Endodermal cell (in vitro differentiated cells): ENCODE measurements at regions not wholly inside any gene's neighbourhood (a gene's known extent, or its start where the extent isn't known, plus 50 kb on each side); places are given as distances from the start of the nearest gene placed in this dataset.
"Not testable (repeated sequence)": the region's sequence is repeated elsewhere in the genome, so short reads cannot be mapped to it uniquely, and the experiment has no call there.

Source experiments
- DNase-seq: peaks from one replicate; pipeline ENCODE4 v3.0.0-alpha.2; 2017
- H3K27ac ChIP-seq: 2 replicates; pipeline ENCODE4 v1.5.1; 2013; ENCODE audit warnings: mild to moderate bottlenecking, low read depth, low read length, moderate library complexity
- H3K27me3 ChIP-seq: 2 replicates; pipeline ENCODE4 v1.6.1; 2013; ENCODE audit warnings: mild to moderate bottlenecking, low read length, moderate library complexity; ENCODE audit not compliant: insufficient read depth, control insufficient read depth, poor library complexity, severe bottlenecking
- H3K36me3 ChIP-seq: 2 replicates; pipeline ENCODE4 v1.7.0; 2013; ENCODE audit warnings: mild to moderate bottlenecking, low read length, moderate library complexity; ENCODE audit not compliant: control insufficient read depth, insufficient read depth
- H3K4me1 ChIP-seq: one replicate; pipeline ENCODE4 v1.7.0; 2013; ENCODE audit warnings: low read length; ENCODE audit not compliant: control insufficient read depth, insufficient read depth
- H3K4me3 ChIP-seq: 2 replicates; pipeline ENCODE4 v1.5.1; 2013; ENCODE audit warnings: mild to moderate bottlenecking, low read length, moderate library complexity
- H3K9ac ChIP-seq: 2 replicates; pipeline ENCODE4 v1.6.1; 2013; ENCODE audit warnings: mild to moderate bottlenecking, low read length, moderate library complexity; ENCODE audit not compliant: poor library complexity, severe bottlenecking; ENCODE audit errors: extremely low read depth
- H3K9me3 ChIP-seq: 2 replicates; pipeline ENCODE4 v1.6.1; 2013; ENCODE audit warnings: mild to moderate bottlenecking, low read length, moderate library complexity; ENCODE audit not compliant: control insufficient read depth
- H3K27ac Mint-ChIP-seq: 2 replicates; pipeline ENCODE4 v1.8.0; 2020; ENCODE audit warnings: mixed read lengths
- H3K27me3 Mint-ChIP-seq: 2 replicates; pipeline ENCODE4 v1.8.0; 2021; ENCODE audit warnings: mild to moderate bottlenecking, mixed read lengths; ENCODE audit not compliant: insufficient read depth
- H3K36me3 Mint-ChIP-seq: 2 replicates; pipeline ENCODE4 v1.8.0; 2020; ENCODE audit warnings: low read depth, mixed read lengths
- H3K4me1 Mint-ChIP-seq: 2 replicates; pipeline ENCODE4 v1.8.0; 2020; ENCODE audit warnings: mixed read lengths
- H3K4me3 Mint-ChIP-seq: 2 replicates; pipeline ENCODE4 v1.8.0; 2020; ENCODE audit warnings: mild to moderate bottlenecking, moderate library complexity, mixed read lengths
- H3K9me3 Mint-ChIP-seq: 2 replicates; pipeline ENCODE4 v1.8.0; 2020; ENCODE audit warnings: mild to moderate bottlenecking, mixed read lengths
- WGBS, 2 experiments: methylation state at CpG; one replicate each; pipeline versions ENCODE4 v1.1.5 to v1.1.7; 2013; ENCODE audit warnings: missing lambda C conversion rate in 2 of 2, mixed read lengths in 1 of 2; ENCODE audit not compliant: insufficient coverage in 1 of 2, insufficient read length in 1 of 2; 5-methylcytosine and 5-hydroxymethylcytosine counted together
- TF ChIP-seq, protein P1 (sequence below): fragments of 200-600 bp; sonication (generic); conservative IDR thresholded peaks from 2 replicates; pipeline ENCODE4 v1.5.0; 2021; ENCODE audit warnings: antibody characterized with exemption, mild to moderate bottlenecking

DNA sequence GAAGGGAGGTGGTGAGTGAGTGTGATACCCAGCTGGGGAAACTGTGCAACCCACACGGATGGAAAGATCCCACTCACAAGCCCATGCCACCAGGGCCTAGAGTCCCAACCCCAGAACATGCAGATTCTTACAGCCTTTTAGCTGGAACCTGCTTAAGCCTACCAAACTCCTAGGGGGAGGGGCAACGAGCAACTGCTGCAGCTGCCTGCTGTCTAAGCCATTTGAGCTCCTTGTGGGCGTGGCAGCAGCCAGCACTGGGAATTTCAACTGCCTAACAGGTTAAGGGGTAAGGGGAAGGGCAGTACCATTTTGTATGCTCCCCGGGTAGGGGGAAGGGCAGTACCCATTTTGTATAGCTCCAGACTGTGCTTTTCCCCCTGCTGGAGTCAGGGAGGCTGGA is 673.2 kb upstream of the BCHE start:
- peaks cover 1% of the 10 kb centered on the region for H3K27me3 Mint-ChIP-seq
- no peak overlapping the region for H3K4me3 Mint-ChIP-seq
- peak; percentile 75 for DNase-seq
- WGBS, 2 experiments, result 75 to 79% methylated on average over 3 to 4 of the region's 4 CpGs
- H3K9ac ChIP-seq, result no peak overlapping the region
- H3K27ac Mint-ChIP-seq, result no peak overlapping the region
- peaks cover 3% of the 10 kb centered on the region for H3K36me3 Mint-ChIP-seq
- H3K9me3 ChIP-seq, result peaks cover 14% of the 10 kb centered on the region
- H3K4me1 ChIP-seq, result no peaks in the 10 kb centered on the region
- H3K27ac ChIP-seq, result no peak overlapping the region
- H3K4me3 ChIP-seq, result no peak overlapping the region
- peaks cover 31% of the 10 kb centered on the region for H3K9me3 Mint-ChIP-seq
- no peaks in the 10 kb centered on the region for H3K36me3 ChIP-seq
- H3K27me3 ChIP-seq, result no peaks in the 10 kb centered on the region
- peaks cover 2% of the 10 kb centered on the region for H3K4me1 Mint-ChIP-seq
- TF ChIP-seq, protein P1, sequence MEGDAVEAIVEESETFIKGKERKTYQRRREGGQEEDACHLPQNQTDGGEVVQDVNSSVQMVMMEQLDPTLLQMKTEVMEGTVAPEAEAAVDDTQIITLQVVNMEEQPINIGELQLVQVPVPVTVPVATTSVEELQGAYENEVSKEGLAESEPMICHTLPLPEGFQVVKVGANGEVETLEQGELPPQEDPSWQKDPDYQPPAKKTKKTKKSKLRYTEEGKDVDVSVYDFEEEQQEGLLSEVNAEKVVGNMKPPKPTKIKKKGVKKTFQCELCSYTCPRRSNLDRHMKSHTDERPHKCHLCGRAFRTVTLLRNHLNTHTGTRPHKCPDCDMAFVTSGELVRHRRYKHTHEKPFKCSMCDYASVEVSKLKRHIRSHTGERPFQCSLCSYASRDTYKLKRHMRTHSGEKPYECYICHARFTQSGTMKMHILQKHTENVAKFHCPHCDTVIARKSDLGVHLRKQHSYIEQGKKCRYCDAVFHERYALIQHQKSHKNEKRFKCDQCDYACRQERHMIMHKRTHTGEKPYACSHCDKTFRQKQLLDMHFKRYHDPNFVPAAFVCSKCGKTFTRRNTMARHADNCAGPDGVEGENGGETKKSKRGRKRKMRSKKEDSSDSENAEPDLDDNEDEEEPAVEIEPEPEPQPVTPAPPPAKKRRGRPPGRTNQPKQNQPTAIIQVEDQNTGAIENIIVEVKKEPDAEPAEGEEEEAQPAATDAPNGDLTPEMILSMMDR, result no peak

DNA sequence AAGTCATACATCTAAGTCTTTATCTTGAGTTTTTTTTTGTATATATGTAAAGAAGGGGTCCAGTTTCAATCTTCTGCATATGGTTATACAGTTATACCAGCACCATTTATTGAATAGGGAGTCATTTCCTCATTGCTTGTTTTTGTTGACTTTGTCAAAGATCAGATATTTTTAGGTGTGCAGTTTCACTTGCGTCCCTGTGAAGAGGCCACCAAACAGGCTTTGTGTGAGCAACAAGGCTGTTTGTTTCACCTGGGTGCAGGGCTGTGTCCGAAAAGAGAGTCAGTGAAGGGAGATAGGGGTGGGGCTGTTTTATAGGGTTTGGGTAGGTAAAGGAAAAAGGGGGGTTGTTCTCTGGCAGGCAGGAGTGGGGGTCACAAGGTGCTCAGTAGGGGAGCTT is 663.2 kb upstream of the BCHE start:
- not testable (repeated sequence) for H3K27ac ChIP-seq, H3K27me3 ChIP-seq, H3K36me3 Mint-ChIP-seq, H3K27ac Mint-ChIP-seq, H3K9ac ChIP-seq, H3K9me3 ChIP-seq, H3K4me3 Mint-ChIP-seq, DNase-seq, H3K4me3 ChIP-seq, H3K36me3 ChIP-seq, H3K4me1 ChIP-seq, H3K27me3 Mint-ChIP-seq
- peaks cover 26% of the 10 kb centered on the region for H3K4me1 Mint-ChIP-seq
- H3K9me3 Mint-ChIP-seq, result peaks cover 22% of the 10 kb centered on the region
- WGBS, 2 experiments, result 95% methylated on average over 2 of the region's 2 CpGs; no CpG with 5 or more reads in 1 of the 2 experiments

DNA sequence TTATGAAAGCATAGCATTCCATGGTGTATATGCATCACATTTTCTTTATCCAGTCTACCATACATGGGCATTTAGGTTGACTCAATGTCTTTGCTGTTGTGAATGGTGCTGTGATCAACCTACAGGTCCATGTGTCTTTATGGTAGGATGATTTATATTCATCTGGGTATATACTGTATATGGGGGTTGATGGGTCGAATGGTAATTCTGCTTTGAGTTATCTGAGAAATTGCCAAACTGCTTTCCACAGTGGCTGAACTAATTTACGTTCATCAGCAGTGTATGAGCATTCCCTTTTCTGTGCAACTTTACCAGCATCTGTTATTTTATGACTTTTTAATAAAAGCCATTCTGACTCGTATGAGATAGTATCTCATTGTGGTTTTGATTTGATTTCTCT is 662.4 kb upstream of the BCHE start:
- WGBS, 2 experiments, result 92 to 100% methylated on average over 3 of the region's 3 CpGs
- Histone ChIP-seq H3K9ac (no peak overlapping the region), H3K27me3 (no peaks in the 10 kb centered on the region), H3K4me3 (no peak overlapping the region), H3K36me3 (no peaks in the 10 kb centered on the region), H3K27ac (no peak overlapping the region), H3K9me3 (no peaks in the 10 kb centered on the region), H3K4me1 (no peaks in the 10 kb centered on the region)
- Mint-ChIP-seq H3K9me3 (peaks cover 14% of the 10 kb centered on the region), H3K4me1 (peaks cover 26% of the 10 kb centered on the region), H3K27ac (no peak overlapping the region), H3K4me3 (no peak overlapping the region), H3K27me3 (no peaks in the 10 kb centered on the region), H3K36me3 (peaks cover 2% of the 10 kb centered on the region)
- TF ChIP-seq, protein P1, result no peak
- DNase-seq, result no peak

DNA sequence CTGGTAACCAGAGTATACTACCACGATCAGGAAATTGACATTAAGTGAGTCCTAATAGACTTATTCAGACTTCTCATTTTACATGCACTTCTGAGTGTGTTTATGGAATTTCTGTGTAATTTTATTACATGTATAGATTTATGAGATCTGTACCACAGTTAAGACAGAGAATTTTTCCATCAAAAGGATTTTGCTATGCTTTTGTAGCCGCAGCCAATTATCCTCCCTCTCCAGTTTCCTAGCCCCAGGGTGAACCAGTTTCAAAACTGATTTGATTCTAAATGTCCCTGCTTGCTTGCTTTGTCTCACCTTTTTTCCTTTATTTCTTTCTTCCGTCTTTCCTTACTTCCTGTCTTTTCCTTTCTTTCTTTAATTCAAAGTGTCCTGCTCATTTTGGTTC is 661.2 kb upstream of the BCHE start:
- Mint-ChIP-seq H3K9me3 (peaks cover 2% of the 10 kb centered on the region), H3K4me1 (peaks cover 24% of the 10 kb centered on the region), H3K36me3 (no peaks in the 10 kb centered on the region), H3K27ac (no peak overlapping the region), H3K4me3 (no peak overlapping the region), H3K27me3 (no peaks in the 10 kb centered on the region)
- no peaks in the 10 kb centered on the region for H3K36me3 ChIP-seq
- DNase-seq, result no peak
- H3K4me3 ChIP-seq, result no peak overlapping the region
- TF ChIP-seq, protein P1, result no peak
- peak overlapping the region; percentile 38 for H3K27ac ChIP-seq
- H3K9me3 ChIP-seq, result no peaks in the 10 kb centered on the region
- H3K4me1 ChIP-seq, result no peaks in the 10 kb centered on the region
- 60 to 83% methylated on average over 2 to 3 of the region's 3 CpGs for WGBS, 2 experiments
- no peak overlapping the region for H3K9ac ChIP-seq
- H3K27me3 ChIP-seq, result no peaks in the 10 kb centered on the region
